ENCODE measurements at regions not wholly inside any gene's neighbourhood (a gene's known extent, or its start where the extent isn't known, plus 50 kb on each side); places are given as distances from the start of the nearest gene placed in this dataset.

DNA sequence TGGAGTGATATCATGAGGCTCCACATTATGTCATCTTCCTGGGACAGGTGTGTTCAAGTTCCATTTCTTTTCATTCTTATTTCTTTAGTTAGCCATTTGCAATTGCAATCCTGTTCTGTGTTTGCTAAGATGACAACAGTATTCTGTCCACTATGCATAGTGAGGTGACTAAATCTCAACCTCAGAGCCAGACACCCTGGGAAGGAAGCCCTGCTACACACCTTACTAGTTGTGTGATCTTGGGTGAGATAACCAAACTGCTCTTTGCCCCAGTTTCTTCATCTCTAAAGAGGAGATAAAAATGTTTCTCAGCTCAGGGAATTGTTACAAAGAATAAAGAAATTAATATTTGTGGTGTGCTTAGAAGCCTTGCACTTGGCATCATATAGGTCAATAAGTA, 215.1 kb upstream of the RPS23 start:
- no peak for DNase-seq (ENCODE audit: low spot score in 2 of 2)
- intact Hi-C loops (cut with DNase I; ENCODE audit: low total_unique reads), result no loop called here
- no peak overlapping the region for H3K4me3 ChIP-seq
- no peaks in the 10 kb centered on the region for H3K4me1 ChIP-seq
- H3K27ac ChIP-seq, result no peak overlapping the region
- H3K9me3 ChIP-seq, result no peaks in the 10 kb centered on the region
- no peaks in the 10 kb centered on the region for H3K36me3 ChIP-seq
- H3K27me3 ChIP-seq, result no peaks in the 10 kb centered on the region
- TF ChIP-seq POLR2AphosphoS5 (IDR thresholded peaks at IDR 0.05) (no peak), POLR2A (IDR thresholded peaks at IDR 0.05) (no peak)
- TF ChIP-seq, protein P1, sequence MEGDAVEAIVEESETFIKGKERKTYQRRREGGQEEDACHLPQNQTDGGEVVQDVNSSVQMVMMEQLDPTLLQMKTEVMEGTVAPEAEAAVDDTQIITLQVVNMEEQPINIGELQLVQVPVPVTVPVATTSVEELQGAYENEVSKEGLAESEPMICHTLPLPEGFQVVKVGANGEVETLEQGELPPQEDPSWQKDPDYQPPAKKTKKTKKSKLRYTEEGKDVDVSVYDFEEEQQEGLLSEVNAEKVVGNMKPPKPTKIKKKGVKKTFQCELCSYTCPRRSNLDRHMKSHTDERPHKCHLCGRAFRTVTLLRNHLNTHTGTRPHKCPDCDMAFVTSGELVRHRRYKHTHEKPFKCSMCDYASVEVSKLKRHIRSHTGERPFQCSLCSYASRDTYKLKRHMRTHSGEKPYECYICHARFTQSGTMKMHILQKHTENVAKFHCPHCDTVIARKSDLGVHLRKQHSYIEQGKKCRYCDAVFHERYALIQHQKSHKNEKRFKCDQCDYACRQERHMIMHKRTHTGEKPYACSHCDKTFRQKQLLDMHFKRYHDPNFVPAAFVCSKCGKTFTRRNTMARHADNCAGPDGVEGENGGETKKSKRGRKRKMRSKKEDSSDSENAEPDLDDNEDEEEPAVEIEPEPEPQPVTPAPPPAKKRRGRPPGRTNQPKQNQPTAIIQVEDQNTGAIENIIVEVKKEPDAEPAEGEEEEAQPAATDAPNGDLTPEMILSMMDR (IDR thresholded peaks at IDR 0.05), result no peak

DNA sequence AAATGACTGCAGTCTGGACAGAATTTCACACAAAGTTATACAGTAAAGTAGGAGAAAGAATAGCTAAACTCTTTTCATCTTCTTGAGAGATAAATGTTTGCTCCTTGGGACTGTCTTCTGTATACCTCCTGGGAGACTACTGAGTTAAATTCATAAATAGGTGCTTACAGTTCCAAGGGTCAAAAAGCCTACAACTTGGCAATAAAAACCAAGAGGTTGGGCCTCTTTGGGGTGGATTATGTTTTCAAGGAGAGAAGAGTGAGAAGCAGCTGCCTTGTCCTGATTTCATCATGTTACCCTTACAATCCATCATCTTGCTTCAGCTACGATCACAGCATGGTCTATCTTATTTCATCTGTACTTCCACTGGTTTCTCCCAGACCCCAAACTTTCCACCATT, 213.2 kb upstream of the RPS23 start:
- Histone ChIP-seq H3K9me3 (no peaks in the 10 kb centered on the region), H3K4me3 (no peak overlapping the region), H3K36me3 (no peaks in the 10 kb centered on the region), H3K27ac (no peak overlapping the region), H3K27me3 (no peaks in the 10 kb centered on the region), H3K4me1 (no peaks in the 10 kb centered on the region)
- TF ChIP-seq POLR2A (IDR thresholded peaks at IDR 0.05) (no peak), POLR2AphosphoS5 (IDR thresholded peaks at IDR 0.05) (no peak)
- TF ChIP-seq, protein P1 (IDR thresholded peaks at IDR 0.05), result no peak
- intact Hi-C loops (cut with DNase I; ENCODE audit: low total_unique reads), result no loop called here
- no peak for DNase-seq (ENCODE audit: low spot score in 2 of 2)

DNA sequence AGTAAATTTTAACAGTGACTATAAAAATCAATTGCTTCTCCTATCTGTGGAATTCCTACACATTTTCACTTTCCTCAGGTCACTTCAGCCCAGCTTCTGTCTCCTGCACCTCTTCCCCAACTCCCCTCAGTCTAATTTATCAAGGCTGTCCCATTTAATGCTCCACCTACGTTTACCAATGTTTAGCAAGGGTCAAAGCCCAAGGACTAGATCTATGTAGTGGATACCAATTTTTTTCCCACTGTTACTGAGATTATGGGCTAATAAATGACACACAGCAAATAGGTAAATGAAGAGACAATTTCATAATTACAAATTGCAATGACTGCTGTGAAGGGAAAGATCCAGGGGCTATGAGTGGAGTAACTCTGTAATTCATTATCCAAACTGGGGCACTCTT, 211.5 kb upstream of the RPS23 start:
- Histone ChIP-seq H3K4me1 (no peaks in the 10 kb centered on the region), H3K4me3 (no peak overlapping the region), H3K27me3 (no peaks in the 10 kb centered on the region), H3K36me3 (no peaks in the 10 kb centered on the region), H3K9me3 (no peaks in the 10 kb centered on the region), H3K27ac (no peak overlapping the region)
- no peak for DNase-seq (ENCODE audit: low spot score in 2 of 2)
- no peak for TF ChIP-seq POLR2A (IDR thresholded peaks at IDR 0.05)
- TF ChIP-seq POLR2AphosphoS5 (IDR thresholded peaks at IDR 0.05), result no peak
- TF ChIP-seq, protein P1 (IDR thresholded peaks at IDR 0.05), result no peak
- intact Hi-C loops (cut with DNase I; ENCODE audit: low total_unique reads), result no loop called here

DNA sequence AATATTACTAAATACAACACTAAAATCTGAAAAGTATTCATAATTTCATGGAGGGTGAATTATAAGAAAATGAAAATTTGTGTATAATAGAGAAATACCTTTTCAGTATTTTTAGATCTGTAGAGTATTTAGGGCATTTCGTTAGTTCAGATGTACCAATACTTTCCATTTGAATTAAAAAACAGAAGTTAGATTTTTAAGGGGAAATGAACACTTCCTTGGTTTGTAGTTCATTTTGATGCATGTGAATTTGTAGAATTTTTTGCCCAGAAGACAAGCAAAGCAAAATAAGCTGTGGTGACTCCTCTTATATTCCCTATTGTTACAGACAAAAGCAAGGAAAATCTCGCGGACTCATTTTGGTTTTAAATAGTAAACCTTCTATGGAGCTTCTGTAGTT, 209.0 kb upstream of the RPS23 start:
- intact Hi-C loops (cut with DNase I; ENCODE audit: low total_unique reads), result no loop called here
- Histone ChIP-seq H3K4me1 (no peaks in the 10 kb centered on the region), H3K27ac (no peak overlapping the region), H3K36me3 (no peaks in the 10 kb centered on the region), H3K27me3 (no peaks in the 10 kb centered on the region), H3K9me3 (no peaks in the 10 kb centered on the region), H3K4me3 (no peak overlapping the region)
- no peak for DNase-seq (ENCODE audit: low spot score in 2 of 2)
- TF ChIP-seq, protein P1 (IDR thresholded peaks at IDR 0.05), result no peak
- no peak for TF ChIP-seq POLR2A (IDR thresholded peaks at IDR 0.05)
- TF ChIP-seq POLR2AphosphoS5 (IDR thresholded peaks at IDR 0.05), result no peak

DNA sequence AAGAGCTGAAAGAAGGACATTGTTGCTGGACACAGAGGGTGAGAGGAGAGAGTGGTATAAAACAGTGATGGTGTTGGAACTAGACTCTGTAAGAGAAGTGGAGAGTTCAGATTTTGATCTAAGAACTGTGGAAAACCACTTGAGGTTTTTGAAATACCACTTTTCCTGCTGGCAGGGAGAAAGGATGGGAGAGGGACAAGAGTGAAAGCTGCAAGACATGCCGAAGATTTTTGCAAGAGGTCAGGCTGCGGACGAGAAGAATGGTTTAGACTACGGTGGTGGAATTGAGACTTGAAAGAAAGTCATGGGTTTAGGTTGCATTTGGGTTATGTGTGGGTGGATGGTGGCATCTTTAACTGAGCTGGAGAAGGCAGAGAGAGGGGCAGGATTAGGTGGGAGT, 202.2 kb upstream of the RPS23 start:
- intact Hi-C loops (cut with DNase I; ENCODE audit: low total_unique reads), result no loop called here
- H3K27me3 ChIP-seq, result no peaks in the 10 kb centered on the region
- H3K27ac ChIP-seq, result no peak overlapping the region
- H3K36me3 ChIP-seq, result no peaks in the 10 kb centered on the region
- H3K4me3 ChIP-seq, result no peak overlapping the region
- no peaks in the 10 kb centered on the region for H3K4me1 ChIP-seq
- no peaks in the 10 kb centered on the region for H3K9me3 ChIP-seq
- DNase-seq (ENCODE audit: low spot score in 2 of 2), result no peak
- TF ChIP-seq POLR2AphosphoS5 (IDR thresholded peaks at IDR 0.05), result no peak
- TF ChIP-seq, protein P1 (IDR thresholded peaks at IDR 0.05), result no peak
- TF ChIP-seq POLR2A (IDR thresholded peaks at IDR 0.05), result no peak
